ENCODE measurements at regions not wholly inside any gene's neighbourhood (a gene's known extent, or its start where the extent isn't known, plus 50 kb on each side); places are given as distances from the start of the nearest gene placed in this dataset.

- TF ChIP-seq CTCF (IDR thresholded peaks at IDR 0.05): no peak
- TF ChIP-seq NR1H2 (CRISPR knock-in tag; IDR thresholded peaks at IDR 0.05): no peak
- TF ChIP-seq SP1 (CRISPR knock-in tag; conservative IDR thresholded peaks at IDR 0.05): no peak
- no peak for TF ChIP-seq FOXP4 (CRISPR knock-in tag; IDR thresholded peaks at IDR 0.05)
- TF ChIP-seq, protein P1, sequence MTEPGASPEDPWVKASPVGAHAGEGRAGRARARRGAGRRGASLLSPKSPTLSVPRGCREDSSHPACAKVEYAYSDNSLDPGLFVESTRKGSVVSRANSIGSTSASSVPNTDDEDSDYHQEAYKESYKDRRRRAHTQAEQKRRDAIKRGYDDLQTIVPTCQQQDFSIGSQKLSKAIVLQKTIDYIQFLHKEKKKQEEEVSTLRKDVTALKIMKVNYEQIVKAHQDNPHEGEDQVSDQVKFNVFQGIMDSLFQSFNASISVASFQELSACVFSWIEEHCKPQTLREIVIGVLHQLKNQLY (CRISPR knock-in tag; IDR thresholded peaks at IDR 0.05): no peak
Measured at GRCh38 chr3:109943181-109943580, 605.8 kb upstream of the DPPA4 start.

Measured in WTC11 (cell line).